ENCODE measurements at regions not wholly inside any gene's neighbourhood (a gene's known extent, or its start where the extent isn't known, plus 50 kb on each side); places are given as distances from the start of the nearest gene placed in this dataset.

GRCh38 chr2:898319-898718 is 52.3 kb upstream of the SNTG2 start:
- TF ChIP-seq CTCF (IDR thresholded peaks at IDR 0.05) (no peak), POLR2A (IDR thresholded peaks at IDR 0.05) (no peak), POLR2AphosphoS5 (IDR thresholded peaks at IDR 0.05; ENCODE audit: insufficient read depth in 1 of 2, low read depth in 1 of 2) (no peak)
